Right renal cortex interstitium (tissue), 3 donors: ENCODE measurements at regions not wholly inside any gene's neighbourhood (a gene's known extent, or its start where the extent isn't known, plus 50 kb on each side); places are given as distances from the start of the nearest gene placed in this dataset.

Experiments
- DNase-seq, 3 donors: peaks; one replicate each; pipeline ENCODE4 v3.0.0-alpha.2; 2013; ENCODE audit warnings: low read depth in 3 of 3, low spot score in 2 of 3

DNA sequence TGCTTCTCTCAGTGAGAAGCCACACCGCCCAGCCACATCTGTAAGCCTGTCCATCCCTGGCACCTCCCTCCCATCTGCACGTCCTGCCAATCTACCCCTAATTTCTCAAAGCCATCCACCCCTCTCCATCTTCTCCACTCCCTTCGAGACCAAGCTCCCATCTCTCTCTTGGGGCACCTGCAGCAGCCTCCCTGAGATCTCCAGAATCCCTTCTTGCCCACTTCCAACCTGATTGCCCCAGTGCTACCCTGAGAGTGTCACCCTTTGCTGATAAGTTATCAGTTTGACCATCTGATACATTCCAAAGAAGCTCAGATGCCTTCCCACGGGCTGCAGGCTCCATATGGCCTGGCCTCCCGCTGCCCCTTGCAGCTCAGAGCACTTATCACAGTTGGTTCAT lies 496.1 kb downstream of the SHQ1 start:
- DNase-seq = no peak

GRCh38 chr3:72351536-72351935 lies 496.7 kb downstream of the SHQ1 start:
- DNase-seq = no peak

- no peak for DNase-seq
Observed at GRCh38 chr3:72350761-72351505, 497.3 kb downstream of the SHQ1 start.

DNA sequence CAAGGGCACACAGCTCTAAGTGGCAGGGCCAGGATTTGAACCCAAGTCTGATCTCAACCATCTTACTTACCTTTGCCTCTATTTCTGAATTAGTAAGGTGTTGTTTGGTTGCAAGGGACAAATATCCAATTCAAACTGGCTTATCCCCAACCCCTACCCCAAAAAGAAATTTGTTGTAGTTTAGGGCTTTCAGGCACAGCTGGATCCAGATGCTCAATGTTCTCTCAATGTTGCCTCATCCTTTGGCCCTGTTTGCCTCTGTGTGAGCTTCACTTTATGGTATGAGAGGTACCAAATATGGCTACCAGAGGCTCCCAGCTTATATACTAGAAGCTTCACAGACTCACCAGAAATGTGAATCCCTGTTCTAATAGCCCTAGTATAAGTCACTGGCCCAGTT lies 499.9 kb downstream of the SHQ1 start:
- DNase-seq = no peak

- no peak for DNase-seq
Observed at GRCh38 chr3:72347819-72348319, 500.4 kb downstream of the SHQ1 start.

GRCh38 chr3:72346526-72346926 lies 501.7 kb downstream of the SHQ1 start:
- no peak for DNase-seq

DNA sequence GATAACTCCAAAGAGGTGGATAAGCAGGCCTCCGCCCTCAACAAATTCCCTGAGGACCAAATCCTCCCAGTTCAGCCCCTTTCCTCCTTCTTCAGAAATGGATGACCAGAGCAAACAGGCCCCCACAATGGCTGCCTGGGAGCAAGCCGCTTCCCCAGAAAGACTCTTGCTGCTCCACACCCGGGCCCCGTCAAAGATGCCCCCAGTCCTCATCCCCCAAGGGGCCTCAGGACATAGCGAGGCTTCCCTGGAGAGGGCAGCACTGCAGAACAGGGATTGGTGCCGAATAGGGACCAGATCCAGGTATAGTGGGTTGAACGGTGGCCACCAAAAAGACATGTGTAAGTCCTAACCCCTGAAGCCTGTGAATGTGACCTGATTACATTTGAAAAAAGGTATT lies 502.3 kb downstream of the SHQ1 start:
- no peak for DNase-seq

GRCh38 chr3:72345237-72345878 lies 502.9 kb downstream of the SHQ1 start:
- DNase-seq = no peak

GRCh38 chr3:72344647-72345046 lies 503.6 kb downstream of the SHQ1 start:
- DNase-seq = no peak

DNA sequence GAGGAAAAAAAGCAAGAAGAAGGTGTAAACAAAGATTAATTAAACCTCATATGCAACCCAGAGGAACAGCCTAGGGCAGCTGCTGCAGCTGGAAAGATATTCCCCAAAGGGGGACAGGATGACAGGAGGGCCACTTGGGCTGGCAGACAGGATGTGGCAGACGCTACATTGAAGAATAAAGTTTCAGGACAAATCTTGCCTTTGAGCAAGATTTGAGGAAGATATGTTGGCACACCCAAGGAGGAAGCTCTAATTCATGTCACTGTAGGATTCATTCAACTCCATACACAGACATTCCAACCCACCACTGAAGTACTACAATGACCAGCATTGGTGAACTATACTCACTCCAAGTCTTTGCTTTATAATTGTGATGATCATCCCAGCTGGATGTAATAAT lies 504.0 kb downstream of the SHQ1 start:
- DNase-seq = no peak

GRCh38 chr3:72343078-72343477 lies 505.2 kb downstream of the SHQ1 start:
- DNase-seq = no peak

- DNase-seq = no peak
Observed at GRCh38 chr3:72342450-72342849, 505.8 kb downstream of the SHQ1 start.

GRCh38 chr3:72341920-72342319 lies 506.3 kb downstream of the SHQ1 start:
- DNase-seq = no peak

DNA sequence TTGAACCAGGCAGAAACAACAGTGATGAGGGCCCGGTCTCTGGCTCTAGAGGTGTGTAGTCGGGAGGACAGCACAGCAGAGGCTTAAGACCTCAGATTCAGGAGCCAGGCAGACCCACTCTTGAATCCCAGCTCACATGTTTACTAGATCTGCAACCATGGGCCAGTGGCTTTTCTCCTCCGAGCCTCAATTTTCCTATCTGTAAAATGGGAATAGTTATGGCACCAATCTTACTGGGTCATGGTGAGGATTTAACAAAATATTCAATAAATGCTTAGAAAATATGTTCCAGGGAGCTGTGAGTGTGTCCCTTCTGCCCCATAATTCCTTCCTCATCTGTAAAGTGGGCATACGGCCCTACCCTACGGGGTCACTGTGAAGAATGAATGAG lies 506.9 kb downstream of the SHQ1 start:
- no peak for DNase-seq

DNA sequence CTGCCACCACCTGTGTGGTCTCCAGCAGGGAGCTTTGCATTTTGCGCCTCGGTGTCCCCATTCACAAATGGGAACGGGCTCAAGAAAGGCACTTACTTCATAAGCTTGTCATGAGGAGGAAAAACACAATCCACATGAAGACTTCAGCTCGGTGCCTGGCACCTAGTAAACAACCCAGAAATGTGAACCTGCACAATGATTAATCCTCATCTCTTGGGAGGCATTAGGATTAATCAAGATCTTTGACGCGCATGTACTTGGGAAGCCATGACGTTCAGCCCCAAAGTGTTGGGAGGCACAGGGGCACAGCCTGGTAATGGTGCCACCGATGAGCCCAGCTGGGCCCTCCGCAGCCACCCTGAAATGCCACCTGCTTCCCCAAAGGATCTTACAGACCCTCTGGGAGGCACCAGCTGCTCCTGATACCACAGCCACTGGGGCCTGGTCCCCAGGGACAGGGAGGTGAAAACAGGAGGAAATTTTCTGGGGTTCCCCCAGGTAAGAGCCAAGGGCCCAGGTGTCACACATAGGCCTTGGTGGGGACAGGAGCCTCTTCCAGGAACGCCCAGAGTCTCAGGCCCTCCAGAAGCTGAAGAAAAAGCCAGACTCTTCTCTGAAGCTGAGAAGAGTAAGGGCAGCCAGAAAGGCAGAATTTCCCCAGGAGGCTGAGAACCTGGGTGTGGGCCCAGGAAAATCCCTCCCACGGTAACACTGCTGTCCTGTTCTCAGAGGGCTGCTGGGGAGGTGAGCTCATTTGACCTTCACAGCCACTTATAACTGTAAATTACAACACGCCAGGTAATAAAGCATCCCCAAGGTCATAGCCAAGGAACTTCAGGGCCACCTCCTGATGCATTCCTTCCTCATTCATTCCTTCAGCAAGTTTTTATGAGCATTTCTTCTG lies 507.5 kb downstream of the SHQ1 start:
- DNase-seq = no peak

GRCh38 chr3:72340056-72340455 lies 508.2 kb downstream of the SHQ1 start:
- no peak for DNase-seq

GRCh38 chr3:72339670-72340030 lies 508.6 kb downstream of the SHQ1 start:
- DNase-seq = no peak

DNA sequence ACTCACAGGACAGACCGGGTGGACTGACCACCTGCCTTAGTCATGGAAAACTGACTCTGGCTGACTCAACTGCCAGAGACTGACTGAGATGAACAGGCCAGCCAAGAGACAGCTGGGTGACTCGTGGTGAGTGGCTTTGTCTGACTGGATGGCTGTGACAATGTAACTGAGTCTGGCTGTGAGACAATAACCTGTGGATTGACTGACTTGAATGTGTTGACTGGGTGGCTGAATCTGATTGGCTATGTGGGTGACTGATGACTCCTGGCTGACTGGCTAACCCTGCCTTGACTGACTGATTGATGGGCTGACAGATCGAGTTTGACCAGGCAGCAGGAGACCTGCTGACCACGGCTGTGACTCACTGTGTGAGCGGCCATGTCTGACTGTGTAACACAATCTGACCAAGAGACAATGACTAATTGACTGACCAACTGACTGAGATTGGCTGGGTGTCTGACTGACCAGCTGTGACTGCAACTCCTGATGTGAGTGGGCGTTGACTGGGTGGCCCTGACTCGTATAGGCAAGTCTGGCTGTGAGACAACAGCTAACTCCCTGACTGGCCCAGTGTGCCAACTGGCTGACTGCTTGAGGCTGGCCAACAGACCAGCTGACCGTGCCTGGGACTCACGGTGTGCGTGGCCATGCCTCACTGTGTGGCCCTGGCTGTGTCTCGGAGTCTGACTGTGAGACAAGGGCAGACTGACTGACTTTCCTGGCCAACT lies 509.1 kb downstream of the SHQ1 start:
- DNase-seq = no peak

DNA sequence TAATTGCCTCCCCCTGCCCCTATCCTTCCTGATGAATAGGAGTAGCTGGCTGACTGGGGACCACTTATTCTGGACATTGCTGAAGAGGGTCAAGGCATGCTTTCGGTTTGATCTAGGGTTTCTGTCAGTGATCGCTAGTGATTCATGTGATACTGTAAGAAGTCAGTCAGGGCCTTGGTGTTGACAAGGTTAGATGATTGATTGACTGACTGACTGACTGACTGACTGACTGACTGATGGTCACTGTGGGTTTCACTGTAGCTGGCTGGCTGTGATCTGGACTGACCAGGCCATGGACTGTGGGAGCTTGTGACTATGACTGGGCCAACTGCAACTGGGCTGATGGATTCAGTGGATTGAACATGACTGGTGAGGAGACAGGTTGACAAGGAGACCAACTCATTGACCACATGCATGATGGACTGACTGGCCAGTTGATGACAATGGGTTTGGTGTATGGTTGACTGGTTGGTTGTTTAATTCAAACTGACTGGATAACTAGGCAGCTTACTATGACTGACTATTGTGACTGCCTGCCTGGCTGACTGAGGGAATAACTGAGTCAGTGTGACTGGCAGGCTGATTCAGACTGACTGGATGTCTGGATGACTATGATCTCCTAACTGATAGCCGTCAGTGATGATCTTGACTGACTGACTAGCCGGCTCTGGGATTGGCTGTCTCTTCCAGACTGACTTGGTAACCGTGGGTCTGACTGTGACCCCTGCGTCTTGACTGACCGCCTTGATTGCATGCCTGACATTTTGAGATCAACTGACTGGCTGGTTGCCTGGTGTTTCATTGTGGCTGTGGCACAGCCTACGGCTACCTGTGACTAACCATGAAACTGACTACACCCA lies 509.9 kb downstream of the SHQ1 start:
- no peak for DNase-seq

DNA sequence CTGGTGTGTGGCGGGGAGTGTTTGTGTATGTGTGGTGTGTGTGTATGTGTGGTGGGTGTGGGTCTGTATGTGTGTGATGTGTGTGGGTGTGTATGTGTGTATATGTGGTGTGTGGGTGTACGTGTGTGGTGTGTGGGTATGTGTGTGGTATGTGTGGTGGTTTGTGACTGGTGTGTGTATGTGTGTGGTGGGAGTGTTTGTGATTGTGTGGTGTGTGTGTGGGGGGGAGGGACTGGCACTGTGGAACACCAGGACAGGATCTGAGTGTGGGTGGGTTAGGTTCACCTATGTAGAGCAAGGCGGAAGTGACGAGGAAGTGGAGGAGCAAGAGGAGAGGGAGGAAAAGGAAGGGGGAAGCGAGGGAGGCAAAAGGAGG lies 510.8 kb downstream of the SHQ1 start:
- DNase-seq = no peak
